SK-N-SH (cell line): ENCODE measurements at regions not wholly inside any gene's neighbourhood (a gene's known extent, or its start where the extent isn't known, plus 50 kb on each side); places are given as distances from the start of the nearest gene placed in this dataset.
A peak's percentile ranks its signal among the peaks of the same experiment; 100 is the strongest.
"Not testable (repeated sequence)": the region's sequence is repeated elsewhere in the genome, so short reads cannot be mapped to it uniquely, and the experiment has no call there.

Experiments
- CTCF ChIA-PET: fragments of 300-600, 350-600 bp; formaldehyde crosslinking; extraction: SDS; loops from one replicate; lab custom pipeline; 2021; lab: Yijun Ruan, JAX
- POLR2A ChIA-PET: fragments of 350-600 bp; sonication (Branson Sonifier 250); formaldehyde crosslinking; extraction: SDS; loops from one replicate; lab custom pipeline; 2020; ENCODE audit warnings: antibody characterized with exemption, inconsistent platforms; lab: Yijun Ruan, JAX
- DNase-seq: peaks from one replicate; pipeline ENCODE4 v3.0.0; 2012
- H2AFZ ChIP-seq: fragments of 200-600 bp; sonication (generic); 2 replicates; pipeline ENCODE4 v1.8.1; 2016; ENCODE audit warnings: antibody characterized with exemption, mild to moderate bottlenecking, low read depth
- H3F3A ChIP-seq: fragments of 200-600 bp; sonication (generic); replicated peaks from 2 replicates; pipeline ENCODE3; 2016; ENCODE audit warnings: antibody characterized with exemption, mild to moderate bottlenecking; ENCODE audit not compliant: insufficient read depth
- H3K27ac ChIP-seq, 2 experiments: fragments of 200-500 bp in 1 of 2; fragments of 200-600 bp in 1 of 2; sonication (Bioruptor generic) in 1 of 2; sonication (generic), shearing (Covaris generic) in 1 of 2; 2 replicates each; pipeline versions ENCODE4 v1.5.1 to v1.6.1; 2014 to 2016; ENCODE audit warnings: low read depth in 2 of 2, inconsistent platforms in 1 of 2, low read length in 1 of 2, mild to moderate bottlenecking in 1 of 2, mixed read lengths in 1 of 2
- H3K27me3 ChIP-seq: fragments of 200-600 bp; sonication (generic), shearing (Covaris generic); 2 replicates; pipeline ENCODE4 v1.6.1; 2016; ENCODE audit warnings: mixed run types; ENCODE audit not compliant: insufficient read depth
- H3K36me3 ChIP-seq, 2 experiments: fragments of 200-500 bp in 1 of 2; fragments of 200-600 bp in 1 of 2; sonication (Bioruptor generic) in 1 of 2; sonication (generic) in 1 of 2; replicated peaks in 1 of 2; 2 replicates each; pipeline versions ENCODE3 to v1.5.1; 2014 to 2016; ENCODE audit warnings: low read length in 1 of 2, mild to moderate bottlenecking in 1 of 2; ENCODE audit not compliant: insufficient read depth in 2 of 2, control insufficient read depth in 1 of 2
- H3K4me1 ChIP-seq, 2 experiments: fragments of 200-500 bp in 1 of 2; fragments of 200-600 bp in 1 of 2; sonication (Bioruptor generic) in 1 of 2; sonication (generic), shearing (Covaris generic) in 1 of 2; 2 replicates each; pipeline versions ENCODE4 v1.5.1 to v1.6.1; 2014 to 2016; ENCODE audit warnings: low read depth in 1 of 2, low read length in 1 of 2, mixed run types in 1 of 2; ENCODE audit not compliant: insufficient read depth in 2 of 2, control insufficient read depth in 1 of 2
- H3K4me2 ChIP-seq: fragments of 200-600 bp; sonication (generic), shearing (Covaris generic); 2 replicates; pipeline ENCODE4 v1.6.1; 2017; ENCODE audit warnings: mixed run types
- H3K4me3 ChIP-seq, 2 experiments: fragments of 200-500 bp in 1 of 2; fragments of 200-600 bp in 1 of 2; sonication (Bioruptor generic) in 1 of 2; sonication (generic), shearing (Covaris generic) in 1 of 2; 2 replicates each; pipeline versions ENCODE4 v1.5.1 to v1.8.1; 2014 to 2016; ENCODE audit warnings: low read depth in 2 of 2, inconsistent platforms in 1 of 2, low read length in 1 of 2, mild to moderate bottlenecking in 1 of 2, mixed read lengths in 1 of 2, moderate library complexity in 1 of 2
- H3K79me2 ChIP-seq: fragments of 200-600 bp; sonication (generic); 2 replicates; pipeline ENCODE4 v1.8.1; 2017; ENCODE audit warnings: mild to moderate bottlenecking; ENCODE audit not compliant: insufficient read depth
- H3K9ac ChIP-seq: fragments of 200-600 bp; sonication (generic); 2 replicates; pipeline ENCODE4 v1.6.1; 2017; ENCODE audit warnings: mixed run types
- H3K9me2 ChIP-seq: fragments of 200-600 bp; sonication (generic); 2 replicates; pipeline ENCODE4 v1.6.1; 2017; ENCODE audit warnings: mixed run types
- H3K9me3 ChIP-seq: fragments of 200-600 bp; sonication (generic); 2 replicates; pipeline ENCODE4 v1.6.1; 2017; ENCODE audit warnings: mixed run types, mild to moderate bottlenecking, moderate library complexity
- H4K20me1 ChIP-seq: fragments of 200-600 bp; sonication (generic); 2 replicates; pipeline ENCODE4 v1.6.1; 2017; ENCODE audit warnings: mild to moderate bottlenecking, mixed run types; ENCODE audit not compliant: insufficient read depth
- EP300 ChIP-seq, 2 experiments: IDR thresholded peaks; 2 replicates each; pipeline versions ENCODE4 v1.4.0 to v1.6.1; 2012; ENCODE audit warnings: borderline replicate concordance in 1 of 2, low read depth in 1 of 2, low read length in 1 of 2
- FOSL2 ChIP-seq: IDR thresholded peaks from 2 replicates; pipeline ENCODE4 v1.4.0; 2012; ENCODE audit warnings: low read depth, mild to moderate bottlenecking, moderate library complexity, borderline replicate concordance
- GABPA ChIP-seq: IDR thresholded peaks from 2 replicates; pipeline ENCODE4 v1.4.0; 2012; ENCODE audit warnings: low read depth, mild to moderate bottlenecking
- GATA2 ChIP-seq: sonication (generic); formaldehyde crosslinking; IDR thresholded peaks from 2 replicates; pipeline ENCODE4 v1.5.0; 2020; ENCODE audit warnings: mild to moderate bottlenecking, missing genetic modification reagents
- JUND ChIP-seq: IDR thresholded peaks from 2 replicates; pipeline ENCODE4 v1.4.0; 2012
- MAX ChIP-seq: IDR thresholded peaks from 2 replicates; pipeline ENCODE4 v1.4.0; 2012; ENCODE audit warnings: low read depth
- MEF2A ChIP-seq: IDR thresholded peaks from 2 replicates; pipeline ENCODE4 v1.4.0; 2012; ENCODE audit warnings: low read depth, borderline replicate concordance
- MXI1 ChIP-seq: IDR thresholded peaks from 2 replicates; pipeline ENCODE4 v1.6.1; 2012; ENCODE audit warnings: mild to moderate bottlenecking, low read depth, low read length, improper control_type of control experiment
- NFIC ChIP-seq: IDR thresholded peaks from 2 replicates; pipeline ENCODE4 v1.4.0; 2012; ENCODE audit warnings: borderline replicate concordance
- NRF1 ChIP-seq: IDR thresholded peaks from 2 replicates; pipeline ENCODE4 v1.6.1; 2012; ENCODE audit warnings: low read depth, mild to moderate bottlenecking, low read length
- PBX3 ChIP-seq: IDR thresholded peaks from 2 replicates; pipeline ENCODE4; 2012
- RAD21 ChIP-seq: IDR thresholded peaks from 2 replicates; pipeline ENCODE4 v1.6.1; 2012; ENCODE audit warnings: mild to moderate bottlenecking, low read length
- RCOR1 ChIP-seq: fragments of 150-350 bp; IDR thresholded peaks from 2 replicates; pipeline ENCODE4 v1.6.1; 2017; ENCODE audit warnings: antibody characterized with exemption, low read length
- REST ChIP-seq: IDR thresholded peaks from 2 replicates; pipeline ENCODE4 v1.6.1; 2012; ENCODE audit warnings: mild to moderate bottlenecking, low read depth, low read length, moderate library complexity
- RFX5 ChIP-seq: IDR thresholded peaks from 2 replicates; pipeline ENCODE4 v1.6.1; 2012; ENCODE audit warnings: mild to moderate bottlenecking, improper control_type of control experiment, low read length
- RXRA ChIP-seq: IDR thresholded peaks from 2 replicates; pipeline ENCODE4 v1.4.0; 2012; ENCODE audit warnings: low read depth, mild to moderate bottlenecking, borderline replicate concordance
- SMC3 ChIP-seq: IDR thresholded peaks from 2 replicates; pipeline ENCODE4 v1.6.1; 2012; ENCODE audit warnings: low read depth, low read length, improper control_type of control experiment
- TCF12 ChIP-seq: IDR thresholded peaks from 2 replicates; pipeline ENCODE4 v1.4.0; 2012
- TEAD4 ChIP-seq: IDR thresholded peaks from 2 replicates; pipeline ENCODE4 v1.4.0; 2012; ENCODE audit warnings: mild to moderate bottlenecking, borderline replicate concordance; ENCODE audit not compliant: insufficient read depth
- YY1 ChIP-seq: IDR thresholded peaks from 2 replicates; pipeline ENCODE4 v1.4.0; 2012; ENCODE audit warnings: low read depth, mild to moderate bottlenecking
- WGBS: methylation state at CpG from one replicate; pipeline ENCODE4 v1.1.6; 2017; ENCODE audit warnings: low lambda C conversion rate; 5-methylcytosine and 5-hydroxymethylcytosine counted together

DNA sequence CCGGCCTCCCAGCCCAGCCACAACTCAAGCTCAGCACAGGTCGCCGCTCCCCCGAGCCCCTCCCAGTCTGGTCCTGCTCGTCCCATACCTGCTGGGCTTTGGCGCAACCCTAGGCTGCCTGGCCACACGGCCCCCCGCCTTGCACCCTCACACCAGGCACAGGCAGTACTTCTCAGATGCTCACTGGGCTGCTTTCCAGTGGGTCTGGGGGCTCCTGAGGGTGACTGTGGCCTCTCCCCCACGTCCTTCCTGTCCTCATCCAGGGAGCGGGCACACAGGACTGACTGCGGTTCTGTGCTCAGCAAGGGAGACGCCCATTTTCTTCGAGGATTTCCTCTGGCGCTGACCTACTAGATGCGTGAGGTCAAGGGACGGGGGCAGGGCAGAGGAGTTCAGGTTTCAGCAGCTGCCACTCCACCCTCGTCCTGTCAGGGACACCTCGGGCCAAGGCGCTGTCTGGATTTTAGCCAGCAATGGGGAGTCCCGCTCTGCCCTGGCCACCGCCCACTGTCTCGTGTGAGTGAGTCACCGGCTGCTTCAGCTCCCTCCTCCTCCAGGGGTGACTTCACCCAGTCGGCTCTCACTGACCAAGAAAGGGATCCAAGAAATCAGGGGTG, 115.8 kb downstream of the NPIPB11 start (continued):
- TF ChIP-seq REST (no peak), MXI1 (no peak), GATA2 (no peak), RXRA (peak; percentile 81; the same call in 1 of the 2 replicates), GABPA (no peak), JUND (peak; percentile 82), YY1 (no peak), RAD21 (no peak), FOSL2 (peak; percentile 80), NFIC (peak; percentile 80), TEAD4 (no peak), EP300 (IDR thresholded peaks at IDR 0.05; ENCODE audit: borderline replicate concordance in 1 of 2, low read depth in 1 of 2, low read length in 1 of 2) (peak in 1 of 2 experiments; percentile 56; a peak in 1 of 4 replicates), MEF2A (no peak), NRF1 (no peak), PBX3 (peak; percentile 73), RFX5 (no peak), RCOR1 (no peak), TCF12 (peak; percentile 62), SMC3 (no peak), MAX (peak; percentile 58; the same call in 1 of the 2 replicates)

DNA sequence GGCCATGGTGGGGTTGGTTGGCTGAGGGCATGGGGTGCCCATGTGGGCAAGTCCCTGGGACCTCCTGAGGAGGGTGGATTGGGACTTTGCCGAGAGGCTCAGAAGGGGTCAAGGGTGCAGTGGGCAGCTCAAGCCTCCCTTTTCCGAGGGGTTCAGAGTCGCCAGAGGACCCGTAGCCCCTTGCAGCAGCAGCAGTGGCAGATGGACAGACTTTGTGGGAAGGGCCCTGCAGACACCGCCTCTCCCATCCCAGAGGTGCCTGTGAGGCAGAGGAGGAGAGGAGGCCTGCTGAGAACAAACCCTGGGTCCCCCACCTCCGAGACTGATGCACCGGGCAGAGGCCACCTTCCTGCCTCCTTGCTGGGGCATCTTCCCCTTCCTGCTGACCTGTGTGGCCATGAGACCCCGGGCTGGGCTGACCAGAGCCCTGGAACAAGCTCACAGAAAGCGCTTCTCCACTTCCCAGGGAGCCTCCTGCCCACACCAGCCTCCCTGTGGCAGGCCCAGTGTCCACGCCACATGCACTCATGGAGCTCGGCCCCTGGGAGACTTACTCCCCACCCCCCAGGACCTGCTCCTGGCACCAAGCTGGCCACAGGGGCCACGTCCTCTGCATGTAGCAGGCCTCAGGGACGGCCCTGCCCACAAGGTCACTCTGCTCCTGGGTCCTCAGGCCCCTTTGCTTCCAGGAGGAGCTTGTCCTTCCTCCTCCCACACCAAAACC, 116.8 kb downstream of the NPIPB11 start:
- H3K9me3 ChIP-seq, CTCF ChIA-PET, POLR2A ChIA-PET: not testable (repeated sequence)

GRCh38 chr16:29288711-29289474, 117.6 kb downstream of the NPIPB11 start:
- H3K9ac ChIP-seq, H4K20me1 ChIP-seq, H3K79me2 ChIP-seq, CTCF ChIA-PET, H3K9me3 ChIP-seq, H2AFZ ChIP-seq, H3K9me2 ChIP-seq, H3K4me3 ChIP-seq, H3F3A ChIP-seq, H3K4me2 ChIP-seq, POLR2A ChIA-PET, DNase-seq, H3K27me3 ChIP-seq, H3K36me3 ChIP-seq: not testable (repeated sequence)
- 90% methylated on average over 19 of the region's 29 CpGs for WGBS
- peak overlapping the region in 1 of 2 experiments; percentile 5; a peak in 1 of 4 replicates for H3K27ac ChIP-seq
- peaks cover 12 to 35% of the 10 kb centered on the region in 2 experiments; a peak in 2 of 4 replicates for H3K4me1 ChIP-seq

More for the DNA sequence above, 116.8 kb downstream of the NPIPB11 start:
- not testable (repeated sequence) for H2AFZ ChIP-seq, H3K9me2 ChIP-seq, H4K20me1 ChIP-seq, H3K9ac ChIP-seq, H3K36me3 ChIP-seq, H3K79me2 ChIP-seq, H3K27me3 ChIP-seq, H3K4me2 ChIP-seq, H3F3A ChIP-seq, H3K27ac ChIP-seq, DNase-seq, H3K4me3 ChIP-seq
- WGBS, result 92% methylated on average over 5 of the region's 13 CpGs
- peaks cover 12 to 35% of the 10 kb centered on the region in 2 experiments; a peak in 2 of 4 replicates for H3K4me1 ChIP-seq
